ENCODE measurements at regions not wholly inside any gene's neighbourhood (a gene's known extent, or its start where the extent isn't known, plus 50 kb on each side); places are given as distances from the start of the nearest gene placed in this dataset.

DNA sequence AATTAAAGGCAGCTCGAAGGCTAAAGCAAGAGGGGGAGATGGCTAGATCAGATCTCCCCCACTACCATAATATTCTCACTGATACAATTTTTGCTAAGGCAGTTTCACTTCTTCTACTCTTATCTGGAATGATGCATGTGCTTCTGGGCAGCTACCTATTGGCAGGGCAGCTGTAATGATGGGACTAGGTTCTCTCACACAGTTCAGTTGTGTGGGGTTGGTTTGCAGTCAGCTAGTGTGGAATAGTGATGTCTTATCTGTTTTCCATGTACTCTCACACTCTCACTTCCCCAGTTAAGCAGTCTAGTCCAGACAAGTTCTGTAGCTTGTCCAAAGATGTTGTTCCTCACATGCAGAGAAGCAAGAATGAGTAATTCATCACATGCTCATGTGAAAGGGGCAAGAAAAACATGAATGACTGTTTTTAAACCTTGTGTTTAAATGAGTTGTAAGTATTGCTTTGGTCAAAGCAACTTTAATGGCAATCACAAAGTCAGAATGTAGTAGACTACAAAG, 836.1 kb downstream of the CBLN2 start:
- no peak for DNase-seq

DNA sequence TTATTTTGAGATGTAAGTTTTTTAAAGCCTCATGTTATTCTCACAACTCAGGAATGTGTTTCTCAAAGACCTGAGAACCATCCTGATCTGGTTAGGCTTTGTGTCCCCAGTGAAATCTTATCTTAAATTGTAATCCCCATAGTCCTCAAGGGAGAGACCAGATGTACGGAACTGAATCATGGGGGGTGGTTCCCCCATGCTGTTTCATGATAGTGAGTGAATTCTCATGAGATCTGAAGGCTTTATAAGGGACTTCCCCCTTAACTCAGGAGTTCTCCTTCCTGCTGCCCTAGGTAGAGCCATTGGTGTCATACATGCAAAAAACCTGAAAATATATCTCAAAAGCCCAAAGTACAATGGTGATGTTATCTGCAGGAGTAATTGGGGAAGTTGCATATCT, 836.7 kb downstream of the CBLN2 start:
- DNase-seq = no peak

DNA sequence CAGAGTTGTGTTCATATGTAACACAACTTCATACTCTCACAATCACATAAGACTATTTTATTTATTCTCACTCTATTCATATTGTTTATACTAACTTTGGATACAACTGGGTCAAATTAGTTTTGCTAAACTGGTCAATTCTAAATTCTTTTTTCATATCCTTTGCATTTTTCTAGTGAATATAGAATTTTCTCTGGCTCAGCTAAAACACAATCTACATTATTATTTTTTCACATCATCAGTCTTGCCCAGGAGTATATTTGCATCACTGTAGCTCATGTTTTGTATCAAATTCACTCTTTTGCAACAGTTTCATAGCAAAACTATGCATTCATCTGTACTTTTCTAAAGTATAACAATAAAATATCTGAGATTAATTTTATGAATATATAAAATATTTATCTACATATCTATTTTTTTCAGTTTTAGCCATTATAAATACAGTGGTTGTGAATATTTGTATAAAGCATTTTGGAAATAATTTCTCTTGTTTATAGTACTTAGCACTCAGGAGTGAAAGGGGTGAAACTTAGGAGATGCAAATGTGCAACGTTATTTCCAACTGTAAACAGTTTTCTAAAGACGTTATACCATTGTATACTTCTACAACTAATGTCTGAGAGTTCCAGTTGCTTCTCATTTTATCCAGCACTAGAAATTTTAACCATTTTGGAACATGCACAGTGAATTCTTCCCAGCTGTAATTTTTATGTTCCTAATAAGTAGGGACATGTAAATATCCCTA, 854.6 kb downstream of the CBLN2 start:
- no peak for DNase-seq

DNA sequence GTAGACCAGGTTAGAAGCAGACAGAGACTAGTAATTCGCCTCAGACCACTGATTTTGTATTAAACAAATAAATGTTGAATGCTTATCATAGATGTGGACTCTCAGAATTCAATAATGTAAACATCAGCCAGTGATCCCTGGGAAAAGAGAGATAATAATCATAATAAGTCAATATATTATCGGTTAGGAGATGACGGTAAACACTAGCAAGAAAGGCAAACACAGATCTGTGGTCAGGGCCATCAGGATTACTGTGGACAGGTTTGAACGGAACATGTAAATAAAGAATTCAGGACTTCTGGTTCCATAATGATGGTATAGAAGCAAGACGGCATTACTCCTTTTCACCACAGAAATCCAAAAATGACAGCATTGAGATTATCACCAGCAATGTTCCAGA, 861.6 kb downstream of the CBLN2 start:
- no peak for DNase-seq

DNA sequence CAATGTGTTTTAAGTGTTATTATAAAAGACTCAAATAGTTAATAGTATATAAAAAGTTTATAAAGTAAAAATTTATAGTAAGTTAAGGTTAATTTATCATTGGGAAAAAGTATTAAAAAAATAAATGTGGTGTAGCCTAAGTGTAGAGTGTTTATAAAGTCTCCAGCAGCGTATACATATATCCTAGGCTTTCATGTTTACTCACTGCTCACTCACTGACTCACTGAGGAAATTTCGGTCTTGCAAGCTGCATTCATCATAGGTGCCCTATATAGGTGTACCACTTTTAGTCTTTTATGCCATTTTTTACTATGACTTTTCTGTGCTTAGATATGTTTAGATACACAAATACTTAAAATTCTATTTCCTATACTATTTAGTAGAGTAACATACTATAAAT, 866.0 kb downstream of the CBLN2 start:
- DNase-seq = no peak

DNA sequence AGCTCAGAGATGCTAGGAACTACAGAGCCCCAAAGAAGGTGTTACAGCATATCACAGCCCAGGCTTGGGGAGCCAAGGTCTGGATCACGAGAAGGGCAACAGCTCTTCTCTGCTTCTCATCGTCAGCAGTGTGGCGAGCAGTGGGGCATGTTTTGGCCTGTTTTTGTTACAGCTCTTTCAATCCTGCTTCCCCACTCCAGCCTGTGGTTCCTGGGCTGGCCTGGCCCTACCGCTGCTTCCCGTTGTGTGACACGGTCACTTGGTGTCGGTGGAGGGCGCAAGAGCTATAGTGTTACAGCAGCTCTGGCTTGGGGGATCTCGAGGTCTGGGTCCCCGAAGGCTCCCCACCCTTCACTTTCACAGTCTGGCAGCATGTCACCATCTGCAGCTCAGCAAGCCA, 870.2 kb downstream of the CBLN2 start:
- DNase-seq = no peak

DNA sequence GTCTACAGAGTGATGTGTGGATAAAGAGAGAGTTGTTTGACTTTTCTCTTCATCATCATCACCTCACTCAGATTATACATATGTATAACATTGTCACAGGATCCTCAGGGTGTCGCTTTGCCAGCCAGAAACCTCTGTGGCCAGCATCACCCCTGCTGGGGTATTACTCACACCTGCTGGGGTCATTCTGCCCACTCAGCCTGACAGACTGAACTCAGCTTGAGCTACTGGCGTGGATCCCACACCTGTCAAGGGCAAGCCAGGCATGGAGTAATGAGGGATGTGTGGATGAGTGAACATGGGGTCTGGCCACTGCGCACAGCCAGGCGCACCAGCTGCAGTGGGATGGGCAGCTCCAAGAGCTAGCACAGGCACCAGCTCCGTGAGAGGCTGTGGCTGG, 870.6 kb downstream of the CBLN2 start:
- DNase-seq = no peak

DNA sequence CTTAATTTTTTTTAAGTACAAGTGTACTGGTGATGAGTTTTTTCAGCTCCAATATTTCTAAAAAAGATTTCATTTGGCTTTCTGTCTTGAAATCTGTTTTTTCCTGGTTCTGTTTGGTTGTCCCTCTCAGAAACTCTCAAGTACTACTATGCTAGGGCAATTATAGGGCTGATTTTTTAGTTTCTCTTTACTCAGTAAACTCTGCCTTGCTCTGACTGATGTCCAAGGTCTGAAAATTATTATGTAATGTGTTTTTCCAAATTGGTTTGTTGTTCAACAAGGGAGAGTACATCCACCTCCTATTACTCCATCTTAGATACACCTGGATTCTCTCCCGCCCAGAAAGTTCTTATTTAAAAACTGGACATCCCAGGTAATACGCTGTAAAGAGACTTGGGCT, 877.7 kb downstream of the CBLN2 start:
- DNase-seq = no peak

DNA sequence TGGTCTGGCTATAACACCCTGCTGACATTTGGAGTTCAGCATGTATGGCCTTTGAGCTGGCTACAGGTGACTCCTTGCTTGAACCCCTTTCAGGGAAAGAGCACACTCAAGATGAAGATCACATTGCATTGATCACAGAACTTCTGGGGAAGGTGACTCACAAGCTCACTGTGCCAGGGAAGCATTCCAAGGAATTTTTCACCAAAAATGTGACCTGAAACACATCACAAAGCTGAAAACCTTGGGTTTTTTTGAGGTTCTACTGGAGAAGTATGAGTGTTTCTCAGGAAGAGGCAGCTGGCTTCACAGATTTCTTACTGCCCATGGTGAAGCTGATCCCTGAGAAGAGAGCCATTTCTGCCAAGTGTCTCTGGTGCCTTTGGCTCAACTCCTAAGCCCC, 879.0 kb downstream of the CBLN2 start:
- DNase-seq = no peak

DNA sequence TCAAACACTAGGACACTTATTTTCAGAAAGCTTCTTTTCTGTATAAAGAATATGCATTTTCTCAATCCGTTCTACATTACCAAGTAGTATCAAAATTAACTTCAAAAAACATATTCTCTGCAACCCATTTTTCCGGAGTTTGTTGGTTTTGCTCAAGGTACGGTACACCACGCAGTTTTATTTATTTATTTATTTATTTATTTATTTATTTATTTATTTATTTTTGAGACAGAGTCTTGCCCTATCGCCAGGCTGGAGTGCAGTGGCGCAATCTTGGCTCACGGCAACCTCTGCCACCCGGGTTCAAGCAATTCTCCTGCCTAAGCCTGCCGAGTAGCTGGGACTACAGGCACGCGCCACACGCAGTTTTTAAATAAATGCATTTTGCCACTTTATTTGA, 900.3 kb downstream of the CBLN2 start:
- DNase-seq = no peak

DNA sequence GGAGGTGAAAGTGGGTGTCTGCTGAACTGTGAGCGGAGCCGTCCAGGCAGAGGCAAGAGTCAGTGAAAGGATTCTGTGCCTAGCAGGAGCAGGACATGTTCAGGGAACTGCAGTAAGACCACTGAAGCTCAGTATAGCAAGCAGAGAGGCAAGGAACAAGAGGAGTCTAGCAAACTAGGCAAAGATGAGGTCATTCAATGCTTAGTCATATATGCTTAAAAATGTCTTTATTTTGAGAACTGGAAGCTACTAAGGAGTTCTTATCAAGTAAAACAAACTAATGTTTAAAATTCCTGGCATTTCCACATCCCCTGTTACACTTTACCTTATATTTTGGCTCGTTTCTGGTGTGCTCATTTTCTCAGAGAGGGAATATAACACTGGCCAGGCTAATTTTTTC, 913.4 kb downstream of the CBLN2 start:
- no peak for DNase-seq

DNA sequence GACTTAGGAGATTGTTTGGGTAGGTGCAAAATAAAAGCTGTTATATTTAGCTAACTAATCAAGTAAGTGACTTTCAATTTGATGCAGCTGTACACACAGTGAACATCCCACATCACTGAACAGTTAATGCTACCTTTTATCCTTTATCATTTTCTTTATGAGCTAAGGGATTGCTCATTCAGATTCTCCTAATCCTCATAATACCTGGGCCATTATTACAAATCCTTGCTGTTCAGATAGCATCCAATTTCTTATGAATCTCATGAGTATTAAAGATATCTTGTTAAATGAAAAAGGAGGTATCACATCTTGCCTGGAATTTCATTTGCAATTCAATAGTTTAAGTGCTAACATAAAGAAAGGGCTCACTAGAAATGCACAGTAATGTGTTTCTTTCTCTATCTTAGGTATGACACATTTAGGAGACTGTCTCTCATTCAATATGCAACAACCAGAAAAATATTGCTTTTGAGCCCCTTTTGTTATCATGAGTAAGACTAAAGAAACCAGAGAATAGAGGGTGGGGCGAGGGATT, 918.5 kb downstream of the CBLN2 start:
- no peak for DNase-seq

DNA sequence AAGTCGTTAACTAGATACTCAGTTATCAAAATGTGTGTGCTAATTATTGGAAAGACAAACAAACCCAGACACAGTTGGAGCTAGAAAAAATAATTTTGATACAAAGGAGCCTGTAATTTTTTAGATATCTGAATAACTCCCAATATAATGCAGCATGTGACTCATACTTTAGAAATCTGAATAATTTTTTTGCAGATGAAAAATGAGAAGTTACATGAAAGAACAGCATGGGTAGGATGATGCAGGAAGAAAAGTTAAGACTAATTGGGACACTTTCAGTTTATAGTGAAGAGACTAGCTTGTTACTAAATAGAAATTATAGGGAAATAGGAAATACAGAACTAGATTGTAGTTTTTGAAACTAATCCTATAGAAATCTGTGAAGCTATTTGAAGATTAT, 945.8 kb downstream of the CBLN2 start:
- DNase-seq = no peak

DNA sequence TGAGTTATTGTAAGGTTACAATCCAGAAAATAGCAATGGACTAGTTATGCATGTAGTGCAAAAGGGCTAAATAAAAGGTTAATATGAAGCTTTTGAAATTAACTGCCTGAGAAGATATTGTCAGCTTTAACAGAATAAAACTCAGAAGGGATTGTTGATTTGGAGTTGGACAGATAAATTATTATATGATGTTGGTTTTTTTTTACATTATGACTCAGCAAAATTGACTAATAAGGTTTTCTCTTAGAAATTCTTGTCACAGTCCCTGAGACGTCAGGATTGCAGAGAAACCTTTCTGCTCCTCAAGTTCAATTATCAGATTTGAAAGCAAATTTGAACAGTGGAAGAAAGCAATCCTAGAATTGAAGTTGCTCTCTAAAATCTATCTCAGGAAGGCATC, 946.9 kb downstream of the CBLN2 start:
- DNase-seq = no peak

DNA sequence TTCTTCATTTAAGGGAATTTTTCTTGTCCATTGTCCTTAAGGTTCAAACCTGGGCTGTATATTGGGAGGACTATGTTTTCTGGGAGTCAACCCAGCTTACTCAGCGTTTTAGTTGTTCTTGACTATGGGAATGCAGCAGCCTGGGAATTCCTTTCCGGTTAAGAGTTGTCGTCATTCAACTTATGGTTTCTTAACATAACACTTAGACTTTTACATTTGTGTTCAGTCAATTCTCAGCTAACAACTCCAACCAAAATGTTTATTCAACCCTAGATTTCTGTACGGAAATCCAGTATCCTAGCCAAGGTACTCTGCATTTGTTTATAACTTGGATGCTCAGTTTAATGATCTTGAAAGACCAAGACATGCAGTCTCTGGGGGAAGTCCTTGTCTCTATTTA, 960.9 kb downstream of the CBLN2 start:
- DNase-seq = no peak

DNA sequence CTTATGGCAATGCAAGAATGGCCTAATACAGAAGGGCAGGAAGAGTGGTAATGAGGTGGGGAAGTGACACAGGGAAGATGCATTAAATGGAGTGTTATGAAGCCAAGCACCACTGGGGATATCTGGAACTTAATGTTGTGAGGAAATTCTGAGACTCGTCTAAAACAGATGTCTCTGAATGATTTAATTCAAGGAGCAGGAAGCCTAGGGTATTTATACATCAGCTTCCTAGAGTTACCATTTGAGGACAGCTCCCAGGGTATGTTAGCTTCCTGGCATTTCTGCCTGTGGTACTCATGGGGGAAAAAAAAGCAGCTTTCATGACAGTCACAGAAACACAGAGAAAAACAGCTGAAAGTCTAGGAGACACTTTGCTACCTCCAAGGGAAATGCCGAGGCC, 989.5 kb downstream of the CBLN2 start:
- no peak for DNase-seq

DNA sequence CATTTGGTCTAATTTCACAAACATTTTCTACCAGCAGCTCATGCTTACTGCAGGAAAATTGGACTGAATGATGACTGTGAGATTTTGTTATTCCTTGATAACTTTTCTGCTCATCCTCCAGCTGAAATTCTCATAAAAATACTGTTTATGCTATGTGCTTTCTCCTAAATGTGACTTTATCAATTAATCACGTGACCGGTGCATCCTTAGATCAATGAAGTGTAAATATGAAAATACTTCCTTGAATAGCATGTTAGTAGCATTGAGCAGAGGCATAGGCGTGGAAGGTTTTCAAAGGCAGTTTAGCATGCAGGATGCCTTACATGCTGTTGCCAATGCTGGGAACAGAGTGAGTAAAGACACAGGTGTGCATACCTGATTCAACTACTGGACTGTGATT, 1002.5 kb downstream of the CBLN2 start:
- no peak for DNase-seq

DNA sequence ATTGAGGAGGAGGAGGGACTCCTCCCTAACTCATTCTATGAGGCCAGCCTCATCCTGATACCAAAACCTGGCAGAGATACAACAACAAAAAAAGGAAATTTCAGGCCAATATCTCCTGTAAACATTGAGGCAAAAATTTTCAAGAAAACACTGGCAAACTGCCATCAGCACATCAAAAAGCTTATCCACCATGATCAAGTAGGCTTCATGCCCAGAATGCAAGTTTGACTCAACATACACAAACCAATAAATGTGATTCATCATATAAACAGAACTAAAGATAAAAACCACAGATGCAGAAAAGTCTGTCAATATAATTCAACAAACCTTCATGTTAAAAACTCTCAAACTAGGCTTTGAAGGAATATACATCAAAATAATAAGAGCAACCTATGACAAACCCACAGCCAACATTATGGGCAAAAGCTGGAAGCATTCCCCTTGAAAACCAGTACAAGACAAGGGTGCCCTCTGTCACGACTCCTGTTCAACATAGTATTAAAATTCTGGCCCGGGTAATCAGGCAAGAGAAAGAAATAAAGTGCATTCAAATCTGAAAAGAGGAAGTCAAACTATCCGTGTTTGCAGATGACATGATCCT, 1014.3 kb downstream of the CBLN2 start:
- DNase-seq = no peak

DNA sequence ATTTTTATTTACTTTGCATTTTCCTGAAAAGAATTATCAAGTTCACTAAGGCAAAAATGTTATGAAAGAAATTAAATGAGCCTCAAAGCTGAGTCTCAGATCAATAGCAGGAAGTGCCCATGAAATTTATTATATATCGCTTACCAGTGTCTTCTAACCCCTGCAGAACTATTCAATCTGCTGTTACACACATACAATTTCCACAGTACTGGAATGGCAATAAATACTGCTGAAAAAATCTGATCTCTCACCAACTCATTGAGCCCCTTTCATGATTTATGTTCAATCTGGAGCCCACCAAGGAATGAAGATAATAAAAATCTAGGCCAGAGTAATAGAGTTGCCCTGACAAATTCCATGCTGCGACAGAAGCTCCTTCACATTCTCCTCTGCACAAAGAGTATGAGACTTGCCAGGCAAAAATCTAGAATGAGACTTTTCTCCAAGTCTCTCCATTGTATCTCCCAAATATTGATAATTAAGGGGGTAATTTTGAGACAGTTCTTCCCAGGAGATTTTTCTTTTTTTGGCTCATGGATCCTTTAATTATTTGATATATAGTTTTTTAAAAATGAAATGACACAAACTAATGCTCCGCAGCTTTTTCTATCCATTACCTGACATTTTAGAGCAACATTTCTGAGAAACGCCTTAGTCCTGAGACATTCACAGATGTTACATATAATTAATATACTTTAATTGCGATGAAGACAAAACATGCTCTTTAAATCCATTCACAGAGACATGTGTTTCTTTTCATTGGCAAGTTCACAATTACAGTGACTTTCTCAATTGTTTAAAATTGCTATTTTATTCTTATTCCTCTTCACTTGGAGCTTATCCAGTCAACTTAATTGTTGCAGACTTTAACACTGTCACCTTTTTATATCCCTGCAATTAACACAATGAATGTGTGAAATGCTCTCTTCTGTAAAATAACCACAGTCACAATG, 1020.4 kb downstream of the CBLN2 start:
- no peak for DNase-seq

DNA sequence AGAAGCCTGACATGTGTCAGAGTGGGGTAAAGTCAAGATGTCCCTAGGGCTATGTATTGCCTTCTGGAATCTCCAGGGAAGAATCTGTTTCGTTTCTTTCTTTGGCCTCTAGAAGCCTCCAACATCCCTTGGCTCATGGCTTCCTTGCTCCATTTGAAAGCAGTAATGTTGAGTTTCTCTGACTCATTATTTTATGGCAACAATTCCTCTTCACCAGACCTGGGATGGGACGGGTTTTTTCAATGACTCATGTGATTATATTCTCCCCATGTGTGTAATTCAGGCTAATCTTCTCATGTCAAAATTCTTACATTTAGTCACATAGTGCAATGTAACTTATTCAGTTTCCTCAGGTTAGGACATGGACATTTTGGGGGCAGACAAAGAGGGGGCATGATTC, 1038.6 kb downstream of the CBLN2 start:
- DNase-seq = no peak

DNA sequence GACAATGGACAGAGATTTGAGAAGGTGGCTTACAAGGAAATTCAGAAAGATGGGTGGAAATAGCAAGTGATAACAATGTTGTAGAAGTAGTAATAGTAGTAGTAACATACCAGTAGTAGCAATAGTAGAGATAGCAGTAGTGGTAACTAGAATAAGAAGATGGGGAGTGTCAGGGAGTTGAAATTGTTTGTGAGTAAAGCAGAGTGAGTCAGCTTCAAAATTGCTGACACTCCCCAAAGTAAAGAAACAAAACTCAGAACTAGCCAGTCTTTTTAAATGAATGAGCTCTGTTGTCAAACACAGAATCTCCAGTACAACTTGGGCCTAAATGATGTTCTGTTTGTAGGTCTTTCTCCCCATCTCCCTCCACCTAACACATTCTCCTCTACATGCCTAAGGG, 1040.9 kb downstream of the CBLN2 start:
- no peak for DNase-seq

DNA sequence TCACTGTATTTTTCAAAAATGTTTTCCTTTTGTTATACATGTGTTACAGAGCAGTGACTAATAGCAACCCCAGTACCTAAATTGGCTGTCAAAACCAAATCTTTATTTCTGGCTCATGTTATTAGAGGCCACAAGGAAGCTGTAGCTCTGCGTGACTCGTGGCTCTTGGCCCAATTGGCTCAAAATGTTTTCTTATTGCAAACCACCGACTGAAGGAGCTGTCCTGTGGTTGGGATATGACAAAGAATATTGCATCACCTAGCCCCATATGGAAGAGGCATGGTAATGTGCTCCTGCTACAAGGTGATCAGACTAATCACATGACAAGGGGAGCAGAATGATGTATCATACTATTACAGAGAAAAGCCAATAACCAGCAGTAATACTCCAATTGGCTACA, 1058.5 kb downstream of the CBLN2 start:
- no peak for DNase-seq

DNA sequence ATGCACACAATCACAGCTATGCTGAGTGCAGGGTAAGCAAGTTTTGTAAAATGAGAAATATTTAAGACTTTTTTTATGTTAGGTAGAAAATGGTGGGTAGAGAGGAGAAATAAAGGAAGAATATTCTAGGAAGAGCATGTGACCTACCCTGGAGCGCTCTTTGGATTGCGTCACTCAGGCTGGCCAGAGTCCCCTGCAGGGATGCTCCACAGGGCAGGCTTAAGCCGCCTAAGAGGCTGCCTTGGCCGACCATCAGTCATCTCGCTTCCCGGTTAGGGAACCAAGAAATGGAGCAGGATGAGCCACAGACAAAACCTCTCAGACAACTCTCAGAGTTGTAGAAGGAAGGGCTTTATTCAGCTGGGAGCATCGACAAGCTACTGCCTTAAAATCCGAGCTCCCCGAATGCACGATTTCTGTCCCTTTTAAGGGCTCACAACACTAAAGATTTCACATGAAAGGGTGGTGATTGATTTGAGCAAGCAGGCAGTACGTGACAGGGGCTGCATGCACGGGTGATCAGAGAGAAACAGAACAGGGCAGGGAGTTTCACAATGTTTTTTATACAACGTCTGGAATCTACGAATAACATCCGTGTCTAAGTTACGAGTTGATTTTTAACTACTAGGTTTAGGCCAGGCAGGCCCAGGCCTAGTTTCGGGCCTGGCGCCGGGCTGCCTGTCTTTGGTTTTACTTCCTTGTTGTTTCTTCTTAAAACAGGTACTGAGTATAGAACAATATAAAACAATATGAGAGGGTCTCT, 1072.0 kb downstream of the CBLN2 start:
- no peak for DNase-seq

All from NCI-H748 treated with DMSO at 0.1 percent for 48 hours (cell line).